ENCODE measurements at regions not wholly inside any gene's neighbourhood (a gene's known extent, or its start where the extent isn't known, plus 50 kb on each side); places are given as distances from the start of the nearest gene placed in this dataset.

- no peaks in the 10 kb centered on the region for H3K27me3 ChIP-seq (ENCODE audit: control insufficient read depth, insufficient read depth, low read length, poor library complexity, severe bottlenecking)
- no peak overlapping the region for H3K4me3 ChIP-seq (ENCODE audit: insufficient read depth, low read depth, low read length)
- 89 to 94% methylated on average over 3 of the region's 3 CpGs for WGBS, 2 experiments
- no peaks in the 10 kb centered on the region for H3K9me3 ChIP-seq (ENCODE audit: control insufficient read depth, low read length)
- H3K27ac ChIP-seq (ENCODE audit: insufficient read depth, low read depth, low read length, poor library complexity, severe bottlenecking) = no peak overlapping the region
- no peaks in the 10 kb centered on the region for H3K4me1 ChIP-seq (ENCODE audit: control insufficient read depth, insufficient read depth, low read length)
- H3K36me3 ChIP-seq (ENCODE audit: control insufficient read depth, insufficient read depth, low read length) = no peaks in the 10 kb centered on the region
These were observed 429.0 kb downstream of the ZNF608 start for GRCh38 chr5:124317451-124317850.

- H3K36me3 ChIP-seq (ENCODE audit: control insufficient read depth, insufficient read depth, low read length) = no peaks in the 10 kb centered on the region
- no peaks in the 10 kb centered on the region for H3K4me1 ChIP-seq (ENCODE audit: control insufficient read depth, insufficient read depth, low read length)
- H3K4me3 ChIP-seq (ENCODE audit: insufficient read depth, low read depth, low read length) = no peak overlapping the region
- no peaks in the 10 kb centered on the region for H3K27me3 ChIP-seq (ENCODE audit: control insufficient read depth, insufficient read depth, low read length, poor library complexity, severe bottlenecking)
- H3K27ac ChIP-seq (ENCODE audit: insufficient read depth, low read depth, low read length, poor library complexity, severe bottlenecking) = no peak overlapping the region
- H3K9me3 ChIP-seq (ENCODE audit: control insufficient read depth, low read length) = no peaks in the 10 kb centered on the region
- 96 to 100% methylated on average over 3 of the region's 3 CpGs for WGBS, 2 experiments
These were observed 430.6 kb downstream of the ZNF608 start for GRCh38 chr5:124315741-124316415.

DNA sequence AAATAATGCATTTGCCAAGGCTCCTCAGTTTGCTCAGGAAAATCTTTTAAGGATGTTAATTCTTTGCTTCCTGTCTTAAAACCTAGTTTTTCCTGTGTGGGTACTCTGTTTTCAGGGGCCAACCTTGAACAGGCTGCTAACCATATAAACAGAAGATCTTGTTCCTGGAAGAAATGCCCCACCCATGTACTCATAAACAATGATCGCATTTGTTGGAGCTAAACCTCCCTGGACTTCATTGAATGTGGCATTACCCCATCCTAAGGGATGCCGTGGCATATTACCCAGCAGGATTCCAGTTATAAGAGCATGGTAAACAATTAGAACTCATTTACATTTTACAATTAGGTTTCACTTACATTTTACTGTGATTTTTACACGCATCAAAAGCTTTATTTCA, 436.0 kb downstream of the ZNF608 start:
- Histone ChIP-seq H3K4me1 (ENCODE audit: control insufficient read depth, insufficient read depth, low read length) (no peaks in the 10 kb centered on the region), H3K9me3 (ENCODE audit: control insufficient read depth, low read length) (no peaks in the 10 kb centered on the region), H3K27me3 (ENCODE audit: control insufficient read depth, insufficient read depth, low read length, poor library complexity, severe bottlenecking) (no peaks in the 10 kb centered on the region), H3K36me3 (ENCODE audit: control insufficient read depth, insufficient read depth, low read length) (no peaks in the 10 kb centered on the region), H3K4me3 (ENCODE audit: insufficient read depth, low read depth, low read length) (no peak overlapping the region), H3K27ac (ENCODE audit: insufficient read depth, low read depth, low read length, poor library complexity, severe bottlenecking) (no peak overlapping the region)
- 52 to 57% methylated on average over 3 of the region's 3 CpGs for WGBS, 2 experiments

GRCh38 chr5:124309241-124309980, 437.0 kb downstream of the ZNF608 start:
- no peaks in the 10 kb centered on the region for H3K36me3 ChIP-seq (ENCODE audit: control insufficient read depth, insufficient read depth, low read length)
- H3K27me3 ChIP-seq (ENCODE audit: control insufficient read depth, insufficient read depth, low read length, poor library complexity, severe bottlenecking) = no peaks in the 10 kb centered on the region
- H3K27ac ChIP-seq (ENCODE audit: insufficient read depth, low read depth, low read length, poor library complexity, severe bottlenecking) = no peak overlapping the region
- no peak overlapping the region for H3K4me3 ChIP-seq (ENCODE audit: insufficient read depth, low read depth, low read length)
- H3K9me3 ChIP-seq (ENCODE audit: control insufficient read depth, low read length) = no peaks in the 10 kb centered on the region
- WGBS, 2 experiments = 21 to 27% methylated on average over 10 to 11 of the region's 11 CpGs
- H3K4me1 ChIP-seq (ENCODE audit: control insufficient read depth, insufficient read depth, low read length) = no peaks in the 10 kb centered on the region

- Histone ChIP-seq H3K4me1 (ENCODE audit: control insufficient read depth, insufficient read depth, low read length) (peaks cover 4% of the 10 kb centered on the region), H3K4me3 (ENCODE audit: insufficient read depth, low read depth, low read length) (no peak overlapping the region), H3K27ac (ENCODE audit: insufficient read depth, low read depth, low read length, poor library complexity, severe bottlenecking) (no peak overlapping the region), H3K9me3 (ENCODE audit: control insufficient read depth, low read length) (no peaks in the 10 kb centered on the region), H3K36me3 (ENCODE audit: control insufficient read depth, insufficient read depth, low read length) (no peaks in the 10 kb centered on the region), H3K27me3 (ENCODE audit: control insufficient read depth, insufficient read depth, low read length, poor library complexity, severe bottlenecking) (no peaks in the 10 kb centered on the region)
- 83 to 98% methylated on average over 1 of the region's 1 CpG for WGBS, 2 experiments
These were observed 443.1 kb downstream of the ZNF608 start for GRCh38 chr5:124303366-124303765.

- no peaks in the 10 kb centered on the region for H3K27me3 ChIP-seq (ENCODE audit: control insufficient read depth, insufficient read depth, low read length, poor library complexity, severe bottlenecking)
- no peaks in the 10 kb centered on the region for H3K36me3 ChIP-seq (ENCODE audit: control insufficient read depth, insufficient read depth, low read length)
- H3K4me3 ChIP-seq (ENCODE audit: insufficient read depth, low read depth, low read length) = no peak overlapping the region
- 83 to 100% methylated on average over 1 of the region's 2 CpGs for WGBS, 2 experiments
- no peak overlapping the region for H3K27ac ChIP-seq (ENCODE audit: insufficient read depth, low read depth, low read length, poor library complexity, severe bottlenecking)
- no peaks in the 10 kb centered on the region for H3K9me3 ChIP-seq (ENCODE audit: control insufficient read depth, low read length)
- peaks cover 4% of the 10 kb centered on the region for H3K4me1 ChIP-seq (ENCODE audit: control insufficient read depth, insufficient read depth, low read length)
These were observed 443.9 kb downstream of the ZNF608 start for GRCh38 chr5:124302533-124302932.

DNA sequence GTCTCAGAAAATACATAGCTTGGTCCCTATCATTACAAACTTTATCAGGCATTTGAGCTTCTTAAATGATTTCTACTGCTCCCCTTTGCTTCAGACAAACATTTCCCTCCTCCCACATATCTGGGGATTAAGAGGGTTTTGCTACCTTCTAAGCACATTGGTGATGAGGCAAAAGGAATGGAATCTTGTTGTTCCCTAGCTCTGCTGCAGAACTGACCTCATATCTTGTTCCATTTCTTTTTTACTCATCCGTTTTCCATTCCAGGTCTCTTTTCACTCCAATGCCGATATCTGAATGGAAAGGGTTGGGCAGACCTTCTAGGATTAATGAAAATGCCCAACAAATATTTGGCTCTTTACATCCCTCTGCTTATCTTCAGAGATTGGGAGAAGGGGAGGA, 444.6 kb downstream of the ZNF608 start:
- Histone ChIP-seq H3K27me3 (ENCODE audit: control insufficient read depth, insufficient read depth, low read length, poor library complexity, severe bottlenecking) (no peaks in the 10 kb centered on the region), H3K27ac (ENCODE audit: insufficient read depth, low read depth, low read length, poor library complexity, severe bottlenecking) (no peak overlapping the region), H3K4me3 (ENCODE audit: insufficient read depth, low read depth, low read length) (no peak overlapping the region), H3K9me3 (ENCODE audit: control insufficient read depth, low read length) (no peaks in the 10 kb centered on the region), H3K36me3 (ENCODE audit: control insufficient read depth, insufficient read depth, low read length) (no peaks in the 10 kb centered on the region), H3K4me1 (ENCODE audit: control insufficient read depth, insufficient read depth, low read length) (peaks cover 4% of the 10 kb centered on the region)
- WGBS, 2 experiments = 87 to 92% methylated on average over 2 of the region's 2 CpGs

GRCh38 chr5:124300815-124301621, 445.4 kb downstream of the ZNF608 start:
- 89% methylated on average over 11 to 13 of the region's 13 CpGs for WGBS, 2 experiments
- peaks cover 4% of the 10 kb centered on the region for H3K4me1 ChIP-seq (ENCODE audit: control insufficient read depth, insufficient read depth, low read length)
- no peaks in the 10 kb centered on the region for H3K36me3 ChIP-seq (ENCODE audit: control insufficient read depth, insufficient read depth, low read length)
- H3K27me3 ChIP-seq (ENCODE audit: control insufficient read depth, insufficient read depth, low read length, poor library complexity, severe bottlenecking) = no peaks in the 10 kb centered on the region
- no peak overlapping the region for H3K4me3 ChIP-seq (ENCODE audit: insufficient read depth, low read depth, low read length)
- H3K27ac ChIP-seq (ENCODE audit: insufficient read depth, low read depth, low read length, poor library complexity, severe bottlenecking) = no peak overlapping the region
- no peaks in the 10 kb centered on the region for H3K9me3 ChIP-seq (ENCODE audit: control insufficient read depth, low read length)

- WGBS, 2 experiments = 60 to 63% methylated on average over 3 of the region's 3 CpGs
- no peaks in the 10 kb centered on the region for H3K36me3 ChIP-seq (ENCODE audit: control insufficient read depth, insufficient read depth, low read length)
- H3K9me3 ChIP-seq (ENCODE audit: control insufficient read depth, low read length) = no peaks in the 10 kb centered on the region
- no peak overlapping the region for H3K27ac ChIP-seq (ENCODE audit: insufficient read depth, low read depth, low read length, poor library complexity, severe bottlenecking)
- no peaks in the 10 kb centered on the region for H3K27me3 ChIP-seq (ENCODE audit: control insufficient read depth, insufficient read depth, low read length, poor library complexity, severe bottlenecking)
- no peak overlapping the region for H3K4me3 ChIP-seq (ENCODE audit: insufficient read depth, low read depth, low read length)
- H3K4me1 ChIP-seq (ENCODE audit: control insufficient read depth, insufficient read depth, low read length) = peaks cover 4% of the 10 kb centered on the region
These were observed 448.6 kb downstream of the ZNF608 start for GRCh38 chr5:124297826-124298225.

DNA sequence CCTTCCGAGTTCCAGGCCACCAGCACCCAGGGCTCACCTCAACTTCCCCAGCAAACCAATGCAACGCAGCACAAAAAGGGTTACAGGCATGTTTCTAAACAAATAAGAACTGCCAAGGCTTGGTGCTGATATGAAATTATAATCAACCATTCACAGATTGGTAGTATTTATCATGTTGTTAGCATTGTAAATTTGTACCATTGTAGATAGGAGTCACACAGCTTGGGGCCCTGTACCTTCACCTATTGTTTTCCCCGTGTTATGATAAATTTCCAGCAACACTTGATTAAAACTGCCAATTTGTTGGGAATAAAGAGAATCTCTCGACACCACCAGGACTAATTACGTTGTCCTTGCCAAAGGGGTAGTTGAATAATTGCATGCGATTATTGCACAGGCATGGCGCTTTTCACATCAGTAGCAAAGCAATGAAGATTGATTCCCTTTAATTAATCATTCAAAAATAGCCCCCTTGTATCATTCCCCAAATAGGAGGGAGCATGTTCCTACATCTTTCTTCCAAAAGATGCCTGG, 454.1 kb downstream of the ZNF608 start:
- Histone ChIP-seq H3K27me3 (ENCODE audit: control insufficient read depth, insufficient read depth, low read length, poor library complexity, severe bottlenecking) (no peaks in the 10 kb centered on the region), H3K9me3 (ENCODE audit: control insufficient read depth, low read length) (no peaks in the 10 kb centered on the region), H3K4me1 (ENCODE audit: control insufficient read depth, insufficient read depth, low read length) (peaks cover 5% of the 10 kb centered on the region), H3K36me3 (ENCODE audit: control insufficient read depth, insufficient read depth, low read length) (no peaks in the 10 kb centered on the region), H3K27ac (ENCODE audit: insufficient read depth, low read depth, low read length, poor library complexity, severe bottlenecking) (no peak overlapping the region), H3K4me3 (ENCODE audit: insufficient read depth, low read depth, low read length) (no peak overlapping the region)
- WGBS, 2 experiments = 93 to 98% methylated on average over 7 of the region's 7 CpGs

Data from ectodermal cell (in vitro differentiated cells).